GM23248 (cell line): ENCODE measurements at regions not wholly inside any gene's neighbourhood (a gene's known extent, or its start where the extent isn't known, plus 50 kb on each side); places are given as distances from the start of the nearest gene placed in this dataset.

ENCODE experiments used
- EZH2 ChIP-seq: fragments of 200-600 bp; sonication (generic); IDR thresholded peaks from 2 replicates; pipeline ENCODE4 v1.6.1; 2018; ENCODE audit warnings: antibody characterized with exemption, mild to moderate bottlenecking; ENCODE audit not compliant: insufficient read depth, poor library complexity, severe bottlenecking
- EZH2phosphoT487 ChIP-seq: fragments of 200-600 bp; sonication (generic); IDR thresholded peaks from 2 replicates; pipeline ENCODE4 v1.6.1; 2018; ENCODE audit warnings: antibody characterized with exemption, moderate library complexity, mild to moderate bottlenecking, low read depth; ENCODE audit not compliant: insufficient read depth

DNA sequence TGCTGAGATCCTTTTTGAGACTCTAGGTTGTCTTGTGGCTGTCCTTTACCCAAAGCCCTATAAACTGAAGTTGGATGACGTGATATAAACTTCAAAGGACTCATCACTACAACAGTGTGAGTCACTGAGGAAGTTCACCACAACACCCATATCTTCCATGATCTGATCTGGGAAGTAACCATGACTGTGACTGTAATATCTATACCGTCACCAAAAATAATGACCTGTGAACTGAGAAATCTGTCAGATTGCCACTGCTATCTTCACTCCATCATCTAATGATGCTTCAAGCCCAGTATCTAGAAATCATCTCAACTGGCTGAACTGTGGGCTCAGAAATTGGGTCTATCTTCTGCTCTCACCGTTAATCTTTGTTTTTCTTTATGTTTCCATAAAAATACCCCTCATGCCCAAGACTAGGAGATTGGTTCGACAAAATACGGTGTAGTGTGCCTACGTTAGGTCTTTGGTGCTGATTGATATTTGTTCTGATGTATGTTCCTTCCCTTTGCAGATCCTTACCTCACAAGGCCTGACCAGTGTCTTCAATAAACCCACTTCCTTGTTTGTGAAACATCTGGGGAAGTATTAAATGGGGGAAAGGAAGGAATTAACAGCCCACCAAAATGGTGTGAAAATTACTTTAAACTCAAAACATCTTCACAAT is 78.2 kb downstream of the MYL12B start:
- no peak for TF ChIP-seq EZH2
- no peak for TF ChIP-seq EZH2phosphoT487
